ENCODE measurements at regions not wholly inside any gene's neighbourhood (a gene's known extent, or its start where the extent isn't known, plus 50 kb on each side); places are given as distances from the start of the nearest gene placed in this dataset.

DNA sequence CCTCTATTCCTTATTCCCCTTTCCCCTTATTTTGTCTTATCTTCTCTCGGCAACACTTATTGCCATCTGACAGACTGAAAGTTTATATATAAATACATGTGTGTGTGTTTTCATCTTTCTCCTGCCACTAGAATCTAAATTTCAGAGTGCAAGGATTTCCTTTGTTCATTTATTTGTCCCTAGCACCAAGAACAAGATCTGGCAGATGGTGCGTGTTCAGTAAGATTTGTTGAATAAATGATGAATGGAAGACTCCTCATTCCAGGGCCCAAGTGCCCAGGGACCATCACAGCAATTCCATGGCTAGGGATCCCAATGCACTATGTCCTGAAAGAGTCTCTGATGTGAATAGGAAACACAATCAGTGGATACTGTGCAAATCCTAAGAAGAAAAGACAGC lies 97.9 kb upstream of the EEA1 start:
- Histone ChIP-seq H3K36me3 (ENCODE audit: control insufficient read depth, insufficient read depth, low read length) (no peaks in the 10 kb centered on the region), H3K9me3 (ENCODE audit: control insufficient read depth, insufficient read depth, low read length) (no peaks in the 10 kb centered on the region), H3K4me3 (ENCODE audit: low read length) (no peak overlapping the region), H3K27ac (ENCODE audit: low read length) (no peak overlapping the region), H3K4me1 (ENCODE audit: control insufficient read depth, insufficient read depth, low read length) (no peaks in the 10 kb centered on the region), H3K27me3 (ENCODE audit: control insufficient read depth, insufficient read depth, low read length) (no peaks in the 10 kb centered on the region)
- no peak for DNase-seq (ENCODE audit: low read depth, low spot score)
- WGBS (ENCODE audit: insufficient coverage, insufficient read length) = no CpG with 5 or more reads among the region's 2 CpGs

DNA sequence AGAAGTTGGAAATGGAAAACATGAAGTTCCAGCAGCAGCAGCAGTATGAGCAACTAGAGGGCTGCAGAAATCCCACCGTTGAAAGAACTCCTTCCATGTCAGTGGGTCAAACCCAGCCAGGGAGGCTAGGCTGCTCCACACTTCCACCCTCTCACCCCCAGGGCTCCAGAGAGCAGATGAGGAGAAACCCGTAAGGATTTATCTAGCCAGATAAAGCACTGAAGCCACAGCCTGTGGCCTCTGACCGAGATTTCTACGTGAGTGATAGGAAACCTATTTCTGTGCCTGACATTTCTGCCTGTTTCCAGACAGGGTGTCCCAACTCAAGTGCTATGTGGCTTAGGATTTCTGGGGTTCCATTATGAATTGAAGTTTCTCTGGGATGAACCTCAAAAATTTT lies 100.0 kb upstream of the EEA1 start:
- no peak for DNase-seq (ENCODE audit: low read depth, low spot score)
- Histone ChIP-seq H3K36me3 (ENCODE audit: control insufficient read depth, insufficient read depth, low read length) (no peaks in the 10 kb centered on the region), H3K27ac (ENCODE audit: low read length) (no peak overlapping the region), H3K4me1 (ENCODE audit: control insufficient read depth, insufficient read depth, low read length) (no peaks in the 10 kb centered on the region), H3K4me3 (ENCODE audit: low read length) (no peak overlapping the region), H3K9me3 (ENCODE audit: control insufficient read depth, insufficient read depth, low read length) (no peaks in the 10 kb centered on the region), H3K27me3 (ENCODE audit: control insufficient read depth, insufficient read depth, low read length) (no peaks in the 10 kb centered on the region)
- WGBS (ENCODE audit: insufficient coverage, insufficient read length) = no CpG with 5 or more reads among the region's 4 CpGs

DNA sequence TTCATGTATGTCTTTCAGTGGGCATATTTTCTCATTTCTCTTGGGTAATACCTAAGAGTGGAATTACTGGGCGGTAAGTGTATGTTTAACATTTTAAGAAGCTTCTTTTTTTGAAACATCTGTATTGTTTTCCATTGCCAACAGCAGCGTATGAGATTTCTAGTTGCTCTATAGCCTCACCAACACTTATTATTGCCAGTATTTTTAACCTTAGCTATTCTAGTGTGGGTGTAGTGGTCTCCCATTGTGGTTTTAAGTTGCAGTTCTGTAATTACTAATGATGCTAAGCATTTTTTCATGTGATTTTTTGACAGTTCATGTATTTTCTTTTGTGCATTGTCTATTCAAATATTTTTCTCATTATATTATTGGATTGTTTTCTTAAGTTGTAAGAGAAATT lies 101.9 kb upstream of the EEA1 start:
- WGBS (ENCODE audit: insufficient coverage, insufficient read length) = no CpG with 5 or more reads among the region's 2 CpGs
- no peak for DNase-seq (ENCODE audit: low read depth, low spot score)
- Histone ChIP-seq H3K27me3 (ENCODE audit: control insufficient read depth, insufficient read depth, low read length) (no peaks in the 10 kb centered on the region), H3K4me3 (ENCODE audit: low read length) (no peak overlapping the region), H3K27ac (ENCODE audit: low read length) (no peak overlapping the region), H3K36me3 (ENCODE audit: control insufficient read depth, insufficient read depth, low read length) (no peaks in the 10 kb centered on the region), H3K9me3 (ENCODE audit: control insufficient read depth, insufficient read depth, low read length) (no peaks in the 10 kb centered on the region), H3K4me1 (ENCODE audit: control insufficient read depth, insufficient read depth, low read length) (no peaks in the 10 kb centered on the region)

DNA sequence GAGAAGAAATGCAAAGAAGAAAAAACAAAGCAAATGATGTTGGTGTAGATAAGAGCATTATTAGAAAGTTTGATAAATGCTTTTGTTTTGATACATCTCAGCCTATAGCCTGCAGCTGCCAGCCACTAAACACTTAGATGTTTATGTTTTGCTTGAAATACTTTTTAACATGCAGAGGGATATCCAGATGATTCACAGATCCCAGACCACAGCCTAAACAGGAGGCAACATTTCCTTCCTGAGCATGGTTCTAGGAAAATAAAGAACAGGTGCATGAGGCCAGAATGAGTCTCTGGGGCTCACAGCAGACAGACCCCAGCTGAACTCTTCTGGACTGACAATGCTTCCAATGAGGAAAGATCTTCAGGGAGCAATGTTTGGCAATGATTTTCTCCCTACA lies 103.7 kb upstream of the EEA1 start:
- Histone ChIP-seq H3K27me3 (ENCODE audit: control insufficient read depth, insufficient read depth, low read length) (no peaks in the 10 kb centered on the region), H3K4me3 (ENCODE audit: low read length) (no peak overlapping the region), H3K27ac (ENCODE audit: low read length) (no peak overlapping the region), H3K4me1 (ENCODE audit: control insufficient read depth, insufficient read depth, low read length) (no peaks in the 10 kb centered on the region), H3K36me3 (ENCODE audit: control insufficient read depth, insufficient read depth, low read length) (no peaks in the 10 kb centered on the region), H3K9me3 (ENCODE audit: control insufficient read depth, insufficient read depth, low read length) (no peaks in the 10 kb centered on the region)
- no peak for DNase-seq (ENCODE audit: low read depth, low spot score)

DNA sequence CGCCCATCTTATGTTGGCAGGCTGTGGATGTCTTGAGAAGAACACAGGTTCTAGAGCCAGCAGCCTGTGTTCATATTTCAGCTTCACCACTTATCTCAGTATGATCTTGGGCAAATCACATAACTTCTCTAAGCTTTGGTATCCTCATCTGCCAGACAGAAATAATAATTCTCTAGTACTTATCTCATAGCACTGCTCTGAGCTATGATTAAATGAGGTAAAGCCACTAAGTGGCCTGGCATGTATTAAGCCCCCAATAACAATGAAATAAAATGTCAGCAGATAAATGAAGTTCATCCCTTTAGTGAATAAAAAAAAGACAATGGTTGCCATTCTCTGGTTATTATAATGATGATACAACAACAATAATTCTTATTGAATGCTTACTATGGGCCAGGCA lies 104.9 kb upstream of the EEA1 start:
- Histone ChIP-seq H3K36me3 (ENCODE audit: control insufficient read depth, insufficient read depth, low read length) (no peaks in the 10 kb centered on the region), H3K9me3 (ENCODE audit: control insufficient read depth, insufficient read depth, low read length) (no peaks in the 10 kb centered on the region), H3K4me3 (ENCODE audit: low read length) (no peak overlapping the region), H3K27ac (ENCODE audit: low read length) (no peak overlapping the region), H3K4me1 (ENCODE audit: control insufficient read depth, insufficient read depth, low read length) (no peaks in the 10 kb centered on the region), H3K27me3 (ENCODE audit: control insufficient read depth, insufficient read depth, low read length) (no peaks in the 10 kb centered on the region)
- no CpG with 5 or more reads among the region's 1 CpG for WGBS (ENCODE audit: insufficient coverage, insufficient read length)
- no peak for DNase-seq (ENCODE audit: low read depth, low spot score)

DNA sequence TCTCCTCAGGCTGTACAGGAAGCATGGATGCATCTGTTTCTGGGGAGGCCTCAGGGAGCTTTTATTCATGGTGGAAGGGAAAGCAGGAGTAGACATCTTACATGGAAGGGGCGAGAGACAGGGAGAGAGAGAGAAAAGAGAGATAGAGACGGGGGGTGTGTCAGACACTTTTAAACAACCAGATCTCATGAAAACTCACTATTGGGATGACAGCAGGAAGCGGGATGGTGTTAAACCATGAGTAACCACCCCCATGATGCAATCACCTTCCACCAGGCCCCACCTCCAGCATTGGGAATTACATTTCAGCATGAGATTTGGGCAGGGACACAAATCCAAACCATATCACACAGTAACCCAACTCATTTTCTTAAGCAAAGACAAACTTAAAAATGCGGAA lies 110.0 kb upstream of the EEA1 start:
- Histone ChIP-seq H3K36me3 (ENCODE audit: control insufficient read depth, insufficient read depth, low read length) (no peaks in the 10 kb centered on the region), H3K27me3 (ENCODE audit: control insufficient read depth, insufficient read depth, low read length) (no peaks in the 10 kb centered on the region), H3K9me3 (ENCODE audit: control insufficient read depth, insufficient read depth, low read length) (no peaks in the 10 kb centered on the region), H3K4me3 (ENCODE audit: low read length) (no peak overlapping the region), H3K27ac (ENCODE audit: low read length) (no peak overlapping the region), H3K4me1 (ENCODE audit: control insufficient read depth, insufficient read depth, low read length) (no peaks in the 10 kb centered on the region)
- WGBS (ENCODE audit: insufficient coverage, insufficient read length) = no CpG with 5 or more reads among the region's 4 CpGs
- no peak for DNase-seq (ENCODE audit: low read depth, low spot score)

DNA sequence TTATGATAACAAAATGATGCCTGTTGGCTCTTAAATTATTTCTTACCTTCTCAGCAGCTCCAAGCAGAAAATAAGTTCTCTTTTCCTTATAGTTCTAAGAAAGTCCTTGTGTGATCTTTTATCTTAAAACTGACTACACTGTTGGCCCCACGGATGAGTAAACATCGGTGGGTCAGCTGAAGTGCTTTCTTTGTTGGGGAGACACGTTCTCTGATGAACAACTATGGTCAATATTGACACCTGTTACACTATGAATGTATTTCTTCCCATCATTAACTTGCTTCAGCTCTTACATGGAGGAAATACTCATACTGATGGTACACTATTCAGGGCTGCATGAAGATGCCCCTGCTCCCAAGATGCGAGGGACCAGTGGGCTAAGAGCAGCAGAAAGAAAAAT lies 110.8 kb upstream of the EEA1 start:
- no CpG with 5 or more reads among the region's 4 CpGs for WGBS (ENCODE audit: insufficient coverage, insufficient read length)
- Histone ChIP-seq H3K27ac (ENCODE audit: low read length) (no peak overlapping the region), H3K27me3 (ENCODE audit: control insufficient read depth, insufficient read depth, low read length) (no peaks in the 10 kb centered on the region), H3K4me3 (ENCODE audit: low read length) (no peak overlapping the region), H3K4me1 (ENCODE audit: control insufficient read depth, insufficient read depth, low read length) (no peaks in the 10 kb centered on the region), H3K9me3 (ENCODE audit: control insufficient read depth, insufficient read depth, low read length) (no peaks in the 10 kb centered on the region), H3K36me3 (ENCODE audit: control insufficient read depth, insufficient read depth, low read length) (no peaks in the 10 kb centered on the region)
- DNase-seq (ENCODE audit: low read depth, low spot score) = no peak

DNA sequence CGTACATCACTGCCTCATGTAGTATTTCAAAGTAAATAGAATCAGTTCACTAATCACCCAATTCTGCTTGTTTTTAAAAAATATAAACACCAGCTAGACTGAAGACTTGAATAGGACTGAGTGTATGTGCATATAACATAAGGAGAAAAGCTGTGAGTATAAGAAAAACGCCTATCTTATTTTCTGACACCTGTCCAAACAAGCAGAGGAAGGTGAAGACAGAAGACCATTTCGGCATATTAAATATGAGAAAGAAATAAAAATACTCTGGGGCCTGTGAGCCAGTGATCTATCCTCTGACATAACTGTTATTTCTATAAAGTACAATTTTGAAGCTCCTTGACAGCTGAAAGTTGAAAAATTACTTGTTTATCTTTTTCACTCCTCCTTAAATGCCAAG lies 111.3 kb upstream of the EEA1 start:
- WGBS (ENCODE audit: insufficient coverage, insufficient read length) = no CpG with 5 or more reads among the region's 3 CpGs
- Histone ChIP-seq H3K36me3 (ENCODE audit: control insufficient read depth, insufficient read depth, low read length) (no peaks in the 10 kb centered on the region), H3K9me3 (ENCODE audit: control insufficient read depth, insufficient read depth, low read length) (no peaks in the 10 kb centered on the region), H3K27ac (ENCODE audit: low read length) (no peak overlapping the region), H3K27me3 (ENCODE audit: control insufficient read depth, insufficient read depth, low read length) (no peaks in the 10 kb centered on the region), H3K4me3 (ENCODE audit: low read length) (no peak overlapping the region), H3K4me1 (ENCODE audit: control insufficient read depth, insufficient read depth, low read length) (no peaks in the 10 kb centered on the region)
- no peak for DNase-seq (ENCODE audit: low read depth, low spot score)

DNA sequence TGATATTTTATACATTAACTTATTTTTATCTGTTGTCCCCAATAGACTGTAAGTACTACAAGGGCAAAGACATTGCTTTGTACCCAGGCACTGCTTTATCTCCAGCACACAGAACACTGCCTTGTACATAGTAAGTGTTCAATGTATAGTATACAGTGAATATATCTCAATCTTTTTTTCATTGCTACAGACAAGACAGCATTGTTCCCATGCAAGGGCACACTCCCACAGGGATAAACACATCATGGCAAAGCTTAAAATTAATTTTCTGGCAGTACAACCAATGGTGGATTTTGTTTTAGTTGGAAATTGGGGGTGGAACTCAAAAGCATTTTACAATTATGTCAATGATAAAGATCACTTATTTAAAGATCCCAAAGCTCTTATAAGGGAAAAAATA lies 112.3 kb upstream of the EEA1 start:
- Histone ChIP-seq H3K27me3 (ENCODE audit: control insufficient read depth, insufficient read depth, low read length) (no peaks in the 10 kb centered on the region), H3K9me3 (ENCODE audit: control insufficient read depth, insufficient read depth, low read length) (no peaks in the 10 kb centered on the region), H3K27ac (ENCODE audit: low read length) (no peak overlapping the region), H3K4me3 (ENCODE audit: low read length) (no peak overlapping the region), H3K4me1 (ENCODE audit: control insufficient read depth, insufficient read depth, low read length) (no peaks in the 10 kb centered on the region), H3K36me3 (ENCODE audit: control insufficient read depth, insufficient read depth, low read length) (no peaks in the 10 kb centered on the region)
- DNase-seq (ENCODE audit: low read depth, low spot score) = no peak

DNA sequence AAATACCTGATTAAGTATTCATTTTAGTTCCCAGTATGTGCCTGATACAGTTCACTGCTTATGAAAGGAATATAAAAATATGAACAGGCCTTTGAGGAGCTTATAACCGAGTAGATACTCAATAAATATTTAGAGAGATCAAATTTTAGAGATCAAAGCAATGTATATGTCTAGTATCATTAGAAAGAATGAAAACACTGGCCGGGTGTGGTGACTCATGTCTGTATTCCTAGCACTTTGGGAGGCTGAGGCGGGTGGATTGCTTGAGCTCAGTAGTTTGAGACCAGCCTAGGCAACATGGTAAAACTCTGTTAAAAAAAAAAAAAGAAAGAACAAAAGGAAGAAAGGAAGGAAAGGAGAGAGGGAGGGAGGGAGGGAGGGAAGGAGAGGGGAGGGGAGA lies 113.2 kb upstream of the EEA1 start:
- H3K36me3 ChIP-seq (ENCODE audit: control insufficient read depth, insufficient read depth, low read length) = no peaks in the 10 kb centered on the region
- no peaks in the 10 kb centered on the region for H3K4me1 ChIP-seq (ENCODE audit: control insufficient read depth, insufficient read depth, low read length)
- no peak for DNase-seq (ENCODE audit: low read depth, low spot score)
- no peaks in the 10 kb centered on the region for H3K9me3 ChIP-seq (ENCODE audit: control insufficient read depth, insufficient read depth, low read length)
- no peak overlapping the region for H3K4me3 ChIP-seq (ENCODE audit: low read length)
- H3K27ac ChIP-seq (ENCODE audit: low read length) = no peak overlapping the region
- H3K27me3 ChIP-seq (ENCODE audit: control insufficient read depth, insufficient read depth, low read length) = no peaks in the 10 kb centered on the region
- WGBS (ENCODE audit: insufficient coverage, insufficient read length) = no CpG with 5 or more reads among the region's 3 CpGs

DNA sequence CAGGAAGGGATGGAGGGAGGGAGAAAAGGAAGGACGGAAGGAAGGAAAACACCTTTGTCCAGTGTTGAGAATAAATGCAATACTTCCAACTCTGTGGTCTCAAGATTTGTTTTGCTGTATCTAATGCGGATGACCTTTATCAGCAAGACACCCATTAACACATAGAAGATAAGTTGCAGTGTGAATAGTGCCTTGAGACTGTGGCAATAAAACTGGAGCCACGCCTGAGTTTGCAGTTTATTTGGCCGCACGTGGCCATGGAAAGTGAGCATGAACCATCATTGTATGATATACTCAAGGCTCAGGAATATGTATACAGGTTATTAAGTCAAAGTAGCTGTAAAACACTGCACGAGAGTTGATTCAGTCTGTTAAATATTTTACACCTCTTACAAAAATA lies 113.6 kb upstream of the EEA1 start:
- no peaks in the 10 kb centered on the region for H3K27me3 ChIP-seq (ENCODE audit: control insufficient read depth, insufficient read depth, low read length)
- no peaks in the 10 kb centered on the region for H3K4me1 ChIP-seq (ENCODE audit: control insufficient read depth, insufficient read depth, low read length)
- H3K9me3 ChIP-seq (ENCODE audit: control insufficient read depth, insufficient read depth, low read length) = no peaks in the 10 kb centered on the region
- WGBS (ENCODE audit: insufficient coverage, insufficient read length) = no CpG with 5 or more reads among the region's 6 CpGs
- H3K4me3 ChIP-seq (ENCODE audit: low read length) = no peak overlapping the region
- H3K27ac ChIP-seq (ENCODE audit: low read length) = no peak overlapping the region
- H3K36me3 ChIP-seq (ENCODE audit: control insufficient read depth, insufficient read depth, low read length) = no peaks in the 10 kb centered on the region
- no peak for DNase-seq (ENCODE audit: low read depth, low spot score)

Measured in iPS DF 6.9 (cell line).